ENCODE measurements at regions not wholly inside any gene's neighbourhood (a gene's known extent, or its start where the extent isn't known, plus 50 kb on each side); places are given as distances from the start of the nearest gene placed in this dataset.

- Mint-ChIP-seq H3K9me3 (peaks cover 36% of the 10 kb centered on the region), H3K27me3 (ENCODE audit: low read depth) (peaks cover 15% of the 10 kb centered on the region), H3K4me1 (no peaks in the 10 kb centered on the region), H3K27ac (no peak overlapping the region), H3K36me3 (peaks cover 40% of the 10 kb centered on the region), H3K4me3 (no peak overlapping the region)
- DNase-seq (ENCODE audit: low spot score) (no peak), ATAC-seq (no peak)
- POLR2A ChIA-PET: no interaction called here
- CTCF ChIA-PET: no interaction called here
- TF ChIP-seq NFE2L1 (CRISPR knock-in tag; IDR thresholded peaks at IDR 0.05) (no peak), PRDM15 (CRISPR knock-in tag; IDR thresholded peaks at IDR 0.05) (no peak), FOXP4 (CRISPR knock-in tag; IDR thresholded peaks at IDR 0.05) (no peak), NR1H2 (CRISPR knock-in tag; IDR thresholded peaks at IDR 0.05) (no peak), NFATC4 (CRISPR knock-in tag; IDR thresholded peaks at IDR 0.05) (no peak), PRRX2 (CRISPR knock-in tag; IDR thresholded peaks at IDR 0.05) (no peak), ZNF232 (CRISPR knock-in tag; IDR thresholded peaks at IDR 0.05) (no peak), ZNF532 (CRISPR knock-in tag; IDR thresholded peaks at IDR 0.05; ENCODE audit: borderline replicate concordance) (no peak), KAT7 (CRISPR knock-in tag; IDR thresholded peaks at IDR 0.05; ENCODE audit: borderline replicate concordance) (no peak), ZSCAN18 (CRISPR knock-in tag; IDR thresholded peaks at IDR 0.05) (no peak), ZNF423 (CRISPR knock-in tag; IDR thresholded peaks at IDR 0.05) (no peak), ZNF138 (CRISPR knock-in tag; conservative IDR thresholded peaks at IDR 0.05) (no peak), ZNF281 (CRISPR knock-in tag; IDR thresholded peaks at IDR 0.05) (no peak), ZNF512 (CRISPR knock-in tag; IDR thresholded peaks at IDR 0.05; ENCODE audit: borderline replicate concordance) (no peak)
These were observed 1960.9 kb upstream of the DEFB115 start for GRCh38 chr20:29296256-29297230.
